A549 (cell line): ENCODE measurements at regions not wholly inside any gene's neighbourhood (a gene's known extent, or its start where the extent isn't known, plus 50 kb on each side); places are given as distances from the start of the nearest gene placed in this dataset.

Experiments used
- ATAC-seq, 2 experiments: fragments of 200-7000 bp in 1 of 2; fragments of >200 bp in 1 of 2; cut with Nextera tagmentation in 1 of 2; cut with Tn5 transposase in 1 of 2; 3 replicates each; pipeline versions ENCODE4 v1.8.0 to v1.9.1; 2018 to 2020; ENCODE audit warnings: mild to moderate bottlenecking in 1 of 2, moderate library complexity in 1 of 2
- CTCF ChIA-PET: fragments of 300-600 bp; sonication (Branson Sonifier 250); formaldehyde crosslinking; extraction: SDS; loops from one replicate; lab custom pipeline; 2021; ENCODE audit warnings: antibody characterized with exemption, inconsistent platforms; lab: Yijun Ruan, JAX
- POLR2A ChIA-PET: fragments of 350-600 bp; formaldehyde crosslinking; extraction: SDS; loops from one replicate; lab custom pipeline; 2021; ENCODE audit warnings: antibody characterized with exemption, inconsistent platforms; lab: Yijun Ruan, JAX
- DNase-seq, 2 experiments: peaks; one replicate each; pipeline versions ENCODE4 v3.0.0 to v3.0.0-alpha.2; 2011 to 2016; ENCODE audit warnings: low read depth in 1 of 2, low spot score in 1 of 2
- FAIRE-seq: peaks from 2 replicates; lab custom pipeline; 2011; peaks lifted over from hg19 to GRCh38; lab: Jason Lieb, UNC
- H3K27ac ChIP-seq, 2 experiments: fragments of >200 bp; sonication (Bioruptor Twin); formaldehyde crosslinking; 3 replicates each; pipeline ENCODE4 v1.5.1; 2016 to 2017
- H3K4me1 ChIP-seq: fragments of >200 bp; sonication (Bioruptor Twin); formaldehyde crosslinking; 3 replicates; pipeline ENCODE4 v1.6.1; 2016
- H3K4me2 ChIP-seq: fragments of >200 bp; sonication (Bioruptor Twin); formaldehyde crosslinking; 3 replicates; pipeline ENCODE4 v1.6.1; 2016
- H3K4me3 ChIP-seq: fragments of >200 bp; sonication (Bioruptor Twin); formaldehyde crosslinking; 3 replicates; pipeline ENCODE4 v1.5.1; 2016
- H3K9me3 ChIP-seq: fragments of >200 bp; sonication (Bioruptor Twin); formaldehyde crosslinking; 3 replicates; pipeline ENCODE4 v1.6.1; 2016
- ATOH8 ChIP-seq: fragments of 250-450 bp; sonication (Bioruptor Pico); IDR thresholded peaks from 2 replicates; pipeline ENCODE4 v1.5.0; 2020; ENCODE audit warnings: low read depth, mild to moderate bottlenecking, moderate library complexity
- BCL3 ChIP-seq: fragments of >200 bp; sonication (Bioruptor Twin); formaldehyde crosslinking; IDR thresholded peaks from 3 replicates; pipeline ENCODE4 v1.6.1; 2016
- CBX2 ChIP-seq: fragments of 200-600 bp; sonication (generic); IDR thresholded peaks from 2 replicates; pipeline ENCODE4 v1.6.1; 2016; ENCODE audit warnings: low read depth, mild to moderate bottlenecking, borderline replicate concordance
- CHD4 ChIP-seq: fragments of 200-600 bp; sonication (generic); IDR thresholded peaks from 2 replicates; pipeline ENCODE4 v1.6.1; 2016; ENCODE audit warnings: antibody characterized with exemption, mild to moderate bottlenecking, borderline replicate concordance
- EP300 ChIP-seq, 2 experiments: fragments of >200 bp; sonication (Bioruptor Twin); formaldehyde crosslinking; IDR thresholded peaks; 2 replicates in 1 of 2; 3 replicates in 1 of 2; pipeline ENCODE4 v1.6.1; 2016 to 2017
- ESRRA ChIP-seq: fragments of 150-350 bp; IDR thresholded peaks from 2 replicates; pipeline ENCODE4 v1.6.1; 2014; ENCODE audit warnings: mild to moderate bottlenecking, low read length, borderline replicate concordance
- FOSB ChIP-seq: fragments of 250-450 bp; sonication (Bioruptor Pico); IDR thresholded peaks from 2 replicates; pipeline ENCODE4 v1.5.0; 2020; ENCODE audit warnings: mild to moderate bottlenecking, moderate library complexity
- FOXS1 ChIP-seq: fragments of 250-450 bp; sonication (Bioruptor Pico); IDR thresholded peaks from 2 replicates; pipeline ENCODE4 v1.5.0; 2020; ENCODE audit warnings: mild to moderate bottlenecking, moderate library complexity
- HES2 ChIP-seq: fragments of >200 bp; sonication (Bioruptor Twin); formaldehyde crosslinking; IDR thresholded peaks from 2 replicates; pipeline ENCODE4 v1.6.1; 2016
- HOXA7 ChIP-seq: fragments of 250-450 bp; sonication (Bioruptor Pico); IDR thresholded peaks from 2 replicates; pipeline ENCODE4 v1.5.0; 2020; ENCODE audit warnings: mild to moderate bottlenecking, moderate library complexity
- HOXB5 ChIP-seq: fragments of 250-450 bp; sonication (Bioruptor Pico); IDR thresholded peaks from 2 replicates; pipeline ENCODE4 v1.5.0; 2020; ENCODE audit warnings: mild to moderate bottlenecking, moderate library complexity
- JUN ChIP-seq, 2 experiments: fragments of >200 bp; sonication (Bioruptor Twin); formaldehyde crosslinking; IDR thresholded peaks; 2 replicates in 1 of 2; 3 replicates in 1 of 2; pipeline ENCODE4 v1.6.1; 2016 to 2017
- JUNB ChIP-seq: fragments of >200 bp; sonication (Bioruptor Twin); formaldehyde crosslinking; IDR thresholded peaks from 2 replicates; pipeline ENCODE4 v1.6.1; 2016
- KDM5A ChIP-seq: fragments of 200-600 bp; sonication (generic); IDR thresholded peaks from 2 replicates; pipeline ENCODE4 v1.6.1; 2016; ENCODE audit warnings: antibody characterized with exemption, mild to moderate bottlenecking
- MAFK ChIP-seq: fragments of 450-650 bp; IDR thresholded peaks from 2 replicates; pipeline ENCODE4 v1.6.1; 2014; ENCODE audit not compliant: partially characterized antibody
- MAZ ChIP-seq: fragments of 150-350 bp; IDR thresholded peaks from 2 replicates; pipeline ENCODE4 v1.6.1; 2014; ENCODE audit warnings: antibody characterized with exemption, low read depth, low read length, borderline replicate concordance
- MYC ChIP-seq: IDR thresholded peaks from 2 replicates; pipeline ENCODE4 v1.6.1; 2012; ENCODE audit warnings: mild to moderate bottlenecking, inconsistent platforms, low read length, improper control_type of control experiment, borderline replicate concordance
- NFE2L2 ChIP-seq: fragments of 150-350 bp; conservative IDR thresholded peaks from 2 replicates; pipeline ENCODE4 v1.6.1; 2014; ENCODE audit warnings: low read length
- NR3C1 ChIP-seq: fragments of >200 bp; sonication (Bioruptor Twin); formaldehyde crosslinking; IDR thresholded peaks from 3 replicates; pipeline ENCODE4 v1.6.1; 2017
- PBX3 ChIP-seq: IDR thresholded peaks from 2 replicates; pipeline ENCODE4 v1.6.1; 2012
- RARB ChIP-seq: fragments of 250-450 bp; sonication (Bioruptor Pico); IDR thresholded peaks from 2 replicates; pipeline ENCODE4 v1.8.0; 2021; ENCODE audit warnings: mild to moderate bottlenecking, moderate library complexity
- REST ChIP-seq: fragments of 200-600 bp; sonication (generic); IDR thresholded peaks from 2 replicates; pipeline ENCODE4 v1.6.1; 2016; ENCODE audit warnings: antibody characterized with exemption, mild to moderate bottlenecking, moderate library complexity
- RFX5 ChIP-seq: fragments of 450-650 bp; IDR thresholded peaks from 2 replicates; pipeline ENCODE4 v1.7.1; 2014; ENCODE audit warnings: antibody characterized with exemption, mild to moderate bottlenecking, moderate library complexity
- RNF2 ChIP-seq: fragments of 200-600 bp; sonication (generic); IDR thresholded peaks from 2 replicates; pipeline ENCODE4 v1.6.1; 2016; ENCODE audit warnings: low read depth, mild to moderate bottlenecking, antibody characterized with exemption, moderate library complexity, borderline replicate concordance
- TFCP2L1 ChIP-seq: fragments of 250-450 bp; sonication (Bioruptor Pico); IDR thresholded peaks from 2 replicates; pipeline ENCODE4 v1.5.0; 2021; ENCODE audit warnings: mild to moderate bottlenecking
- TP53 ChIP-seq: fragments of 250-450 bp; sonication (Bioruptor Pico); IDR thresholded peaks from 2 replicates; pipeline ENCODE4 v1.5.0; 2021; ENCODE audit warnings: mild to moderate bottlenecking, moderate library complexity
- USF2 ChIP-seq: fragments of 450-650 bp; IDR thresholded peaks from 2 replicates; pipeline ENCODE4 v1.6.1; 2014; ENCODE audit warnings: antibody characterized with exemption
- ZFP36 ChIP-seq: fragments of 450-650 bp; IDR thresholded peaks from 2 replicates; pipeline ENCODE4 v1.6.1; 2014; ENCODE audit warnings: borderline replicate concordance; ENCODE audit not compliant: partially characterized antibody
- ZSCAN20 ChIP-seq: fragments of 250-450 bp; sonication (Bioruptor Pico); IDR thresholded peaks from 2 replicates; pipeline ENCODE4 v1.8.0; 2022; ENCODE audit warnings: mild to moderate bottlenecking, moderate library complexity
- WGBS: methylation state at CpG from one replicate; pipeline ENCODE4 v1.1.6; 2017; ENCODE audit errors: missing lambda C conversion rate; 5-methylcytosine and 5-hydroxymethylcytosine counted together

- WGBS: 43% methylated on average over 2 of the region's 2 CpGs
- no peak for ATAC-seq
- H3K27ac ChIP-seq: no peak overlapping the region
- CTCF ChIA-PET: no interaction called here
- TF ChIP-seq NFE2L2 (no peak), TFCP2L1 (no peak), JUNB (no peak), ZFP36 (no peak), KDM5A (no peak), HOXA7 (CRISPR knock-in tag) (no peak), RNF2 (no peak), HES2 (no peak), ATOH8 (CRISPR knock-in tag) (no peak), MAFK (no peak), JUN (IDR thresholded peaks at IDR 0.05) (no peak), FOXS1 (CRISPR knock-in tag) (no peak), TP53 (CRISPR knock-in tag) (no peak), EP300 (IDR thresholded peaks at IDR 0.05) (no peak)
- TF ChIP-seq, all 56 proteins: peak for 0
- POLR2A ChIA-PET: no interaction called here
- no peak overlapping the region for H3K4me2 ChIP-seq
- no peak for DNase-seq
- H3K9me3 ChIP-seq: no peaks in the 10 kb centered on the region
- H3K4me1 ChIP-seq: no peaks in the 10 kb centered on the region
- H3K4me3 ChIP-seq: no peak overlapping the region
- no peak for FAIRE-seq
These were observed 518.0 kb upstream of the SLC35B3 start for GRCh38 chr6:8953310-8953709.

GRCh38 chr6:8948733-8949132 is 513.4 kb upstream of the SLC35B3 start:
- no peak for FAIRE-seq
- WGBS: 53% methylated on average over 4 of the region's 4 CpGs
- ChIA-PET POLR2A (no interaction called here), CTCF (interaction anchor here (0.6 kb wide), 1 partner anchor 15 kb away, joined by 3 read pairs; no protein-coding TSS in a partner anchor)
- ATAC-seq: no peak
- H3K4me1 ChIP-seq: no peaks in the 10 kb centered on the region
- no peak overlapping the region for H3K4me3 ChIP-seq
- no peak overlapping the region for H3K27ac ChIP-seq
- DNase-seq: no peak
- H3K9me3 ChIP-seq: no peaks in the 10 kb centered on the region
- H3K4me2 ChIP-seq: no peak overlapping the region
- TF ChIP-seq CBX2 (no peak), MYC (no peak), FOSB (CRISPR knock-in tag) (no peak), NR3C1 (no peak)

- H3K4me1 ChIP-seq: no peaks in the 10 kb centered on the region
- ChIA-PET CTCF (interaction anchor here (0.6 kb wide), 1 partner anchor 16 kb away, joined by 3 read pairs; no protein-coding TSS in a partner anchor), POLR2A (no interaction called here)
- H3K4me2 ChIP-seq: no peak overlapping the region
- H3K4me3 ChIP-seq: no peak overlapping the region
- FAIRE-seq (no peak), DNase-seq (no peak), ATAC-seq (no peak)
- 51% methylated on average over 4 of the region's 4 CpGs for WGBS
- no peak overlapping the region for H3K27ac ChIP-seq
- H3K9me3 ChIP-seq: no peaks in the 10 kb centered on the region
- TF ChIP-seq BCL3 (no peak), MAZ (no peak), USF2 (no peak), PBX3 (no peak), RFX5 (no peak), RARB (CRISPR knock-in tag) (no peak), CBX2 (no peak), TFCP2L1 (no peak), REST (no peak), HOXB5 (CRISPR knock-in tag) (no peak), ESRRA (no peak), CHD4 (no peak), ZSCAN20 (CRISPR knock-in tag) (no peak), FOXS1 (CRISPR knock-in tag) (no peak)
These were observed 512.6 kb upstream of the SLC35B3 start for GRCh38 chr6:8947900-8948299.
